ENCODE measurements at regions not wholly inside any gene's neighbourhood (a gene's known extent, or its start where the extent isn't known, plus 50 kb on each side); places are given as distances from the start of the nearest gene placed in this dataset.

GRCh38 chr11:93053864-93054263 lies 84.4 kb downstream of the MTNR1B start:
- no peak overlapping the region for H2AFZ ChIP-seq (ENCODE audit: control insufficient read depth, low read depth, low read length)
- no peaks in the 10 kb centered on the region for H3K9me3 ChIP-seq (replicated peaks; ENCODE audit: control insufficient read depth, insufficient read depth, low read length)
- SMC1A ChIA-PET (ENCODE audit: uncharacterized antibody, unreplicated experiment) = interaction anchor here (0.7 kb wide), 1 partner anchor 398 kb away, joined by 3 read pairs; no protein-coding TSS in a partner anchor
- CTCF ChIA-PET = interaction anchor here (1.2 kb wide), 1 partner anchor 20 kb away, joined by 4 read pairs; no protein-coding TSS in a partner anchor
- H4K20me1 ChIP-seq (ENCODE audit: control insufficient read depth, insufficient read depth) = no peaks in the 10 kb centered on the region
- in situ Hi-C loops (cut with MboI) (no loop called here), intact Hi-C loops (cut with micrococcal nuclease; ENCODE audit: unreplicated experiment) (no loop called here)
- FAIRE-seq (no peak), ATAC-seq (no peak), DNase-seq (ENCODE audit: low read depth, low spot score) (no peak)
- no peaks in the 10 kb centered on the region for H3K27me3 ChIP-seq (replicated peaks in 1 of 2; ENCODE audit: control insufficient read depth in 2 of 2, insufficient read depth in 2 of 2, low read length in 1 of 2)
- H3K9ac ChIP-seq (ENCODE audit: control insufficient read depth, insufficient read depth, low read length) = no peak overlapping the region
- RAD21 ChIA-PET (ENCODE audit: unreplicated experiment) = no interaction called here
- H3K4me3 ChIP-seq = no peak overlapping the region
- WGBS (ENCODE audit: insufficient coverage, insufficient replicate concordance, low lambda C conversion rate, missing lambda C conversion rate) = 4% methylated on average over 2 of the region's 2 CpGs
- H3K79me2 ChIP-seq (ENCODE audit: control insufficient read depth, insufficient read depth, low read length) = no peaks in the 10 kb centered on the region
- POLR2A ChIA-PET = no interaction called here
- no peak overlapping the region for H3K4me2 ChIP-seq (ENCODE audit: control insufficient read depth, insufficient read depth)
- H3K27ac ChIP-seq (ENCODE audit: control insufficient read depth, insufficient read depth) = no peak overlapping the region
- no peaks in the 10 kb centered on the region for H3K36me3 ChIP-seq (ENCODE audit: control insufficient read depth in 2 of 2, insufficient read depth in 2 of 2, low read length in 1 of 2)
- H3K4me1 ChIP-seq (ENCODE audit: control insufficient read depth, insufficient read depth, low read length) = no peaks in the 10 kb centered on the region
- no TSS peak for BruUV-seq (replicated peaks)
- TF ChIP-seq PKNOX1 (IDR thresholded peaks at IDR 0.05) = no peak
- no peak for TF ChIP-seq ZBTB40 (IDR thresholded peaks at IDR 0.05; ENCODE audit: borderline replicate concordance)
- TF ChIP-seq TARDBP (IDR thresholded peaks at IDR 0.05; ENCODE audit: borderline replicate concordance) = no peak
- no peak for TF ChIP-seq NR2F1 (conservative IDR thresholded peaks at IDR 0.05)
- no peak for TF ChIP-seq NFIC (IDR thresholded peaks at IDR 0.05; ENCODE audit: low read depth, low read length)
- no peak for TF ChIP-seq CHD1 (IDR thresholded peaks at IDR 0.05; ENCODE audit: low read depth, low read length)
- TF ChIP-seq ZNF622 (IDR thresholded peaks at IDR 0.05) = no peak
- no peak for TF ChIP-seq MAX (IDR thresholded peaks at IDR 0.05; ENCODE audit: low read depth, low read length)
- no peak for TF ChIP-seq FOS (IDR thresholded peaks at IDR 0.05; ENCODE audit: borderline replicate concordance, extremely low read depth, insufficient read length)
- TF ChIP-seq RAD51 (IDR thresholded peaks at IDR 0.05) = no peak
- no peak for TF ChIP-seq SP1 (IDR thresholded peaks at IDR 0.05; ENCODE audit: low read depth, low read length)
- TF ChIP-seq CBX3 (IDR thresholded peaks at IDR 0.05; ENCODE audit: borderline replicate concordance, low read depth) = no peak
- no peak for TF ChIP-seq KLF5 (IDR thresholded peaks at IDR 0.05; ENCODE audit: partially characterized antibody)

All from GM12878 (cell line).